Tibial nerve (tissue), 4 donors: ENCODE measurements at regions not wholly inside any gene's neighbourhood (a gene's known extent, or its start where the extent isn't known, plus 50 kb on each side); places are given as distances from the start of the nearest gene placed in this dataset.

Experiments used
- DNase-seq, 2 donors: peaks; one replicate each; pipeline ENCODE4 v3.0.0-alpha.2; 2019; ENCODE audit warnings: low spot score in 2 of 2
- H3K27ac ChIP-seq, 4 donors: fragments of 200-600 bp; sonication (generic) in 3 of 4; one replicate each; pipeline ENCODE4 v1.5.1; 2017 to 2019; ENCODE audit warnings: mild to moderate bottlenecking in 1 of 4
- H3K27me3 ChIP-seq, 2 donors: fragments of 200-600 bp; sonication (generic) in 1 of 2; one replicate each; pipeline versions ENCODE4 v1.5.1 to v1.6.0; 2017 to 2019
- H3K36me3 ChIP-seq, 3 donors: fragments of 200-600 bp; sonication (generic); one replicate each; pipeline ENCODE4 v1.5.1; 2018 to 2019
- H3K4me1 ChIP-seq, 4 donors: fragments of 200-600 bp; sonication (generic) in 3 of 4; one replicate each; pipeline ENCODE4 v1.5.1; 2017 to 2019
- H3K4me3 ChIP-seq, 4 donors: fragments of 200-600 bp; sonication (generic) in 3 of 4; one replicate each; pipeline ENCODE4 v1.5.1; 2017 to 2019; ENCODE audit warnings: mild to moderate bottlenecking in 1 of 4, moderate library complexity in 1 of 4
- H3K9me3 ChIP-seq, 4 donors: fragments of 200-600 bp; sonication (generic) in 3 of 4; one replicate each; pipeline ENCODE4 v1.5.1; 2017 to 2019
- EP300 ChIP-seq, 2 donors: sonication (generic); formaldehyde crosslinking; IDR thresholded peaks; one replicate each; pipeline ENCODE4 v1.6.1; 2017; ENCODE audit warnings: antibody characterized with exemption in 2 of 2, mild to moderate bottlenecking in 1 of 2
- POLR2A ChIP-seq, 2 donors: fragments of 450-650 bp; IDR thresholded peaks; one replicate each; pipeline ENCODE4 v1.6.1; 2017; ENCODE audit warnings: antibody characterized with exemption in 2 of 2, mild to moderate bottlenecking in 2 of 2, moderate library complexity in 2 of 2
- WGBS, 2 donors: methylation state at CpG; one replicate each; pipeline ENCODE4 v1.1.5; 2018; 5-methylcytosine and 5-hydroxymethylcytosine counted together
- TF ChIP-seq, protein P1 (sequence below), 5 experiments: fragments of 200-600 bp in 3 of 5; fragments of 450-650 bp in 2 of 5; sonication (generic) in 3 of 5; IDR thresholded peaks; one replicate each; pipeline ENCODE4 v1.5.1; 2016 to 2019; ENCODE audit warnings: antibody characterized with exemption in 5 of 5, mild to moderate bottlenecking in 3 of 5, moderate library complexity in 2 of 5

DNA sequence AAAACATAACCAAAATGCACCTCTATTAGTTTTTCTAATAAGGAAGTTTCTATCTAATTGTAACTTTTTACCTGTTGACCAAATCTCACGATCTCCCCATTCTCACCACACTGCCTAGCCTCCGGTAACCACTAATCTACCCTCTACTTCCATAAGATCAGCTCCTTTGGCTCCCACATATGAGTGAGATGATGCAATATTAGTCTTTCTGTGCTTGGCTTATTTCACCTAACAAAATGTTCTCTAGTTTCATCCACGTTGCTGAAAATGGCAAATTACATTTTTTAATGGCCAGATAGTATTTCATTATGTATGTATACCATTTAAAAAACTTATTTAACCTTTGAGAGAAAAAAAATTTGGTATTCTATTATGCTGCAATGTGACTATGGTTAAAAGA is 379.0 kb upstream of the NXPH2 start:
- Histone ChIP-seq H3K36me3 (no peaks in the 10 kb centered on the region), H3K4me1 (no peaks in the 10 kb centered on the region), H3K27me3 (no peaks in the 10 kb centered on the region), H3K4me3 (no peak overlapping the region), H3K9me3 (no peaks in the 10 kb centered on the region), H3K27ac (no peak overlapping the region)
- no peak for DNase-seq
- WGBS, 2 donors = 77 to 82% methylated on average over 3 of the region's 3 CpGs
- TF ChIP-seq POLR2A (IDR thresholded peaks at IDR 0.05) = no peak
- TF ChIP-seq, protein P1, sequence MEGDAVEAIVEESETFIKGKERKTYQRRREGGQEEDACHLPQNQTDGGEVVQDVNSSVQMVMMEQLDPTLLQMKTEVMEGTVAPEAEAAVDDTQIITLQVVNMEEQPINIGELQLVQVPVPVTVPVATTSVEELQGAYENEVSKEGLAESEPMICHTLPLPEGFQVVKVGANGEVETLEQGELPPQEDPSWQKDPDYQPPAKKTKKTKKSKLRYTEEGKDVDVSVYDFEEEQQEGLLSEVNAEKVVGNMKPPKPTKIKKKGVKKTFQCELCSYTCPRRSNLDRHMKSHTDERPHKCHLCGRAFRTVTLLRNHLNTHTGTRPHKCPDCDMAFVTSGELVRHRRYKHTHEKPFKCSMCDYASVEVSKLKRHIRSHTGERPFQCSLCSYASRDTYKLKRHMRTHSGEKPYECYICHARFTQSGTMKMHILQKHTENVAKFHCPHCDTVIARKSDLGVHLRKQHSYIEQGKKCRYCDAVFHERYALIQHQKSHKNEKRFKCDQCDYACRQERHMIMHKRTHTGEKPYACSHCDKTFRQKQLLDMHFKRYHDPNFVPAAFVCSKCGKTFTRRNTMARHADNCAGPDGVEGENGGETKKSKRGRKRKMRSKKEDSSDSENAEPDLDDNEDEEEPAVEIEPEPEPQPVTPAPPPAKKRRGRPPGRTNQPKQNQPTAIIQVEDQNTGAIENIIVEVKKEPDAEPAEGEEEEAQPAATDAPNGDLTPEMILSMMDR (IDR thresholded peaks at IDR 0.05) = no peak
- TF ChIP-seq EP300 (IDR thresholded peaks at IDR 0.05) = no peak

DNA sequence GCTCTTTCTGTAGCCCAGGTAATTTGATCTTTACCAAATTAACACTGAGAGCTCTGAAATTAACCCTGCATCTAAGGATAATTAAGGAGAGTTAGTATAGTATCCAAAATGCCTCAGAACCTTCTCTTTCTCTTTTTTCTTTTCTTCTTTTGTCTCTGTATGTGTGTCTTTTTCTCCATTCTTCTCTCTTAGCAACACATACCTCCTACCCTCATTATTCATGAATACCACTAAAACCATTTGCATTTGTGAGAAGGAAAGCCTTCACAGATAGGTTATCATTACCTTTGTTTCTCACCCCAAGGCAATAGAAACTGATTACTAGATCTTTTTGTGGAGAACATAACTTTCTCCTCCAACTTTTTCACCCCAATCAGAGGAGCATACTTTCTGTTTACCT is 376.5 kb upstream of the NXPH2 start:
- Histone ChIP-seq H3K4me3 (no peak overlapping the region), H3K27ac (no peak overlapping the region), H3K9me3 (no peaks in the 10 kb centered on the region), H3K36me3 (no peaks in the 10 kb centered on the region), H3K4me1 (no peaks in the 10 kb centered on the region), H3K27me3 (no peaks in the 10 kb centered on the region)
- DNase-seq = no peak
- TF ChIP-seq POLR2A (IDR thresholded peaks at IDR 0.05) (no peak), EP300 (IDR thresholded peaks at IDR 0.05) (no peak)
- TF ChIP-seq, protein P1 (IDR thresholded peaks at IDR 0.05) = no peak

DNA sequence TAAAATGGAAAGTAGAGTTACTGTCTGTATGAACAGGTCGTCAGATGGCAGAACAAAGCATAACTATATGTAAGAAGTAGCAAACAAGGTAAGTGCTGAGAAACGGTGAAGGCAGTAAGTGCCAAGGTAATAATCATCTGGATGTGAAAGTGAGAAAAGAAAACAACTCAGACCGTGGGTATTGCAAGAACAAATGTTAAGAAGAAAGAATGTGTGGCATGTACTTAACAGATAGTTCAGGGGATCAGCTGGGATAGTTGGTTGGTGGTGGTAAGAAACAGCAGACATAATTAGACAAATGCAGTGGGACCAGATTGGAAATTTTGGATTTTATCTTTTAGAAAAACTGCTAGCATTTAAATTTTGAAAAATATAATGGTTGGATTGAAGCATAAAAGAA is 375.8 kb upstream of the NXPH2 start:
- 28 to 36% methylated on average over 3 of the region's 3 CpGs for WGBS, 2 donors
- Histone ChIP-seq H3K27me3 (no peaks in the 10 kb centered on the region), H3K9me3 (no peaks in the 10 kb centered on the region), H3K36me3 (no peaks in the 10 kb centered on the region), H3K27ac (no peak overlapping the region), H3K4me1 (no peaks in the 10 kb centered on the region), H3K4me3 (no peak overlapping the region)
- TF ChIP-seq EP300 (IDR thresholded peaks at IDR 0.05) (no peak), POLR2A (IDR thresholded peaks at IDR 0.05) (no peak)
- TF ChIP-seq, protein P1 (IDR thresholded peaks at IDR 0.05) = no peak
- DNase-seq = no peak

DNA sequence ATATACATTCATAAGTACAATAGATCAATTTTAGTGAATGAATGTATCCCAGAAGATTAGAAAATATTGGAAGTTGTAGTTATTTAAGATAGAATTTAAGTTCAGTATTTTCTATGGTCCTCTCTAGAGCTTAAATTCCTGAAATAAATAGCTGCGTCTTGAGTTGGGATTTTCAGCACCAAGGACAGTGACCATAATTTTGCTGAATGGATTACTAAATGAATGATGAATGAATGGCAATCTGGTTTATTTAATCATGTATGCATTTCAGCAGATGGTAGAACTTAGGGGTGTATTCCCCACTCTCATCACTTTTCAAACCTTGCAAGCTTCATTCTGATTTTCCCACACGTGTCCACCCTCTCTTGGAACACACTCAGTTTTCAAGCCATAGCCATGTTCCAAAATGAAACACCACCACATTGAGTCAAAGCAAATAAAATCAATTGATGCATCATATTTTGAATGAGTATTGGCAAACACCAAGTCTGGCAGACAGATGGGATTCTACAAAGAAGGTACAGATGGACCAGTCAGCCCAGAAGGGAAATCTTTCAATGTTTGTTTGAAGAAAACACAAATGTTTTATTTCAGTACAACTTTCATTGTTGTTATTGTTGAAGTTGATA is 362.2 kb upstream of the NXPH2 start:
- no peak for DNase-seq
- TF ChIP-seq, protein P1 (IDR thresholded peaks at IDR 0.05) = no peak
- no peak for TF ChIP-seq EP300 (IDR thresholded peaks at IDR 0.05)
- TF ChIP-seq POLR2A (IDR thresholded peaks at IDR 0.05) = no peak
- Histone ChIP-seq H3K9me3 (peaks cover 0 to 7% (median 0%) of the 10 kb centered on the region in 4 donors), H3K4me3 (no peak overlapping the region), H3K4me1 (no peaks in the 10 kb centered on the region), H3K27ac (no peak overlapping the region), H3K36me3 (no peaks in the 10 kb centered on the region), H3K27me3 (no peaks in the 10 kb centered on the region)
- WGBS, 2 donors = 38 to 40% methylated on average over 2 of the region's 2 CpGs

DNA sequence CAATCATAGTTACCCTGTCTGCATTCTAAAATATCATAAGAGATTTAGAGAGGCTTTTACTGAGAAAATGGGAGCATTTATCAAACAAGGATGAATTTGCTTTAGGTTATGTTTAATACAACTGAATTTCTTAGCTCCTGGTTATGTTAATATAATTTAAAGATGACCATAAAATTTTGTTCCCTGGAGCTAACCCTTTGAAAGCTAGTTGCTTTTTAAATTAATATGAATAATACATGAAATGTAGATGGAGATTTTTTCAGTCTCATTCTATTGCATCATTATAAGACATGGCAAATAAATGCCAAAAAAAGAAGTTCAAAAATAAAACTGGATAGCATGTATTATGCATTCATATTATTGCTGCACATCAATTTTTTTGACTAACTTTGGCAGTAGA is 344.1 kb upstream of the NXPH2 start:
- H3K4me1 ChIP-seq = no peaks in the 10 kb centered on the region
- peaks cover 0 to 9% (median 0%) of the 10 kb centered on the region in 4 donors for H3K9me3 ChIP-seq
- H3K27ac ChIP-seq = no peak overlapping the region
- TF ChIP-seq EP300 (IDR thresholded peaks at IDR 0.05) = no peak
- TF ChIP-seq, protein P1 (IDR thresholded peaks at IDR 0.05) = no peak
- TF ChIP-seq POLR2A (IDR thresholded peaks at IDR 0.05) = no peak
- no peaks in the 10 kb centered on the region for H3K27me3 ChIP-seq
- DNase-seq = no peak
- H3K36me3 ChIP-seq = no peaks in the 10 kb centered on the region
- H3K4me3 ChIP-seq = no peak overlapping the region
